Parathyroid adenoma (tissue), 2 donors: ENCODE measurements at regions not wholly inside any gene's neighbourhood (a gene's known extent, or its start where the extent isn't known, plus 50 kb on each side); places are given as distances from the start of the nearest gene placed in this dataset.
"Not testable (repeated sequence)": the region's sequence is repeated elsewhere in the genome, so short reads cannot be mapped to it uniquely, and the experiment has no call there.

ENCODE experiments used
- H2AFZ ChIP-seq: fragments of 300-600 bp; sonication (generic); one replicate; pipeline ENCODE4 v1.7.0; 2017; ENCODE audit warnings: antibody characterized with exemption, mild to moderate bottlenecking
- H3K27ac ChIP-seq: fragments of 300-600 bp; sonication (generic); one replicate; pipeline ENCODE4 v1.7.0; 2017
- H3K27me3 ChIP-seq: fragments of 300-600 bp; sonication (generic); one replicate; pipeline ENCODE4 v1.7.0; 2017; ENCODE audit warnings: low read length; ENCODE audit not compliant: control insufficient read depth, insufficient read depth
- H3K36me3 ChIP-seq: fragments of 300-600 bp; sonication (generic); one replicate; pipeline ENCODE4 v1.7.0; 2017; ENCODE audit warnings: low read length; ENCODE audit not compliant: control insufficient read depth, insufficient read depth
- H3K4me1 ChIP-seq: fragments of 300-600 bp; sonication (generic); one replicate; pipeline ENCODE4 v1.7.0; 2017; ENCODE audit warnings: control low read depth
- H3K4me2 ChIP-seq: fragments of 300-600 bp; sonication (generic); one replicate; pipeline ENCODE4 v1.7.0; 2017; ENCODE audit warnings: low read length
- H3K4me3 ChIP-seq: fragments of 300-600 bp; sonication (generic); one replicate; pipeline ENCODE4 v1.7.0; 2017; ENCODE audit warnings: low read depth, low read length
- H3K79me2 ChIP-seq: fragments of 300-600 bp; sonication (generic); one replicate; pipeline ENCODE4 v1.7.0; 2017; ENCODE audit warnings: control low read depth
- H3K9ac ChIP-seq: fragments of 300-600 bp; sonication (generic); one replicate; pipeline ENCODE4 v1.7.0; 2017; ENCODE audit warnings: mild to moderate bottlenecking
- H3K9me3 ChIP-seq: fragments of 300-600 bp; sonication (generic); one replicate; pipeline ENCODE4 v1.7.0; 2017; ENCODE audit warnings: low read length; ENCODE audit not compliant: control insufficient read depth
- TF ChIP-seq, protein P1 (sequence below): fragments of 300-600 bp; sonication (generic); IDR thresholded peaks from one replicate; pipeline ENCODE4 v1.7.0; 2017; ENCODE audit warnings: antibody characterized with exemption, mild to moderate bottlenecking
- donor health status: primary hyperparathyroidism.

GRCh38 chr2:49714454-49714853 is 560.1 kb upstream of the FSHR start:
- TF ChIP-seq, protein P1, sequence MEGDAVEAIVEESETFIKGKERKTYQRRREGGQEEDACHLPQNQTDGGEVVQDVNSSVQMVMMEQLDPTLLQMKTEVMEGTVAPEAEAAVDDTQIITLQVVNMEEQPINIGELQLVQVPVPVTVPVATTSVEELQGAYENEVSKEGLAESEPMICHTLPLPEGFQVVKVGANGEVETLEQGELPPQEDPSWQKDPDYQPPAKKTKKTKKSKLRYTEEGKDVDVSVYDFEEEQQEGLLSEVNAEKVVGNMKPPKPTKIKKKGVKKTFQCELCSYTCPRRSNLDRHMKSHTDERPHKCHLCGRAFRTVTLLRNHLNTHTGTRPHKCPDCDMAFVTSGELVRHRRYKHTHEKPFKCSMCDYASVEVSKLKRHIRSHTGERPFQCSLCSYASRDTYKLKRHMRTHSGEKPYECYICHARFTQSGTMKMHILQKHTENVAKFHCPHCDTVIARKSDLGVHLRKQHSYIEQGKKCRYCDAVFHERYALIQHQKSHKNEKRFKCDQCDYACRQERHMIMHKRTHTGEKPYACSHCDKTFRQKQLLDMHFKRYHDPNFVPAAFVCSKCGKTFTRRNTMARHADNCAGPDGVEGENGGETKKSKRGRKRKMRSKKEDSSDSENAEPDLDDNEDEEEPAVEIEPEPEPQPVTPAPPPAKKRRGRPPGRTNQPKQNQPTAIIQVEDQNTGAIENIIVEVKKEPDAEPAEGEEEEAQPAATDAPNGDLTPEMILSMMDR = no peak

DNA sequence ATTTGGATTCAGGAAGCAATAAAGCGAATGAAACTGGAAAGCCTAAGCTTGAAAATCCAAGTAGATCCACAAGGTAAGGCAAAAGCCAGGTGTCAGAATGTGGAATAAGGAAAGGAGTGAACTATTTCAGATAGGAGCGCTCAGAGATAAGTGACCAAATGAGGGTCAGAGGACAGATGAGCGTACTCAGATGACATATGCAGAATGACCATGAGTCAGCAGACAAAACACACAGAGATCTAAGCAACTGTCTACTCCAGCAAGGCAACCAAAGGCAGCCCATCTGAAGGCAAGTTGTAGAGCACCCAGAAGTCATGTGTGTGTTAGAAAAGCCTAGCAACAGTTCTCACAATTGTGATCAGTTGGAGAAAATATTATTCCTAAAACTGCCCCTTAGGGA is 548.4 kb upstream of the FSHR start:
- Histone ChIP-seq H3K9me3 (no peaks in the 10 kb centered on the region), H3K79me2 (no peaks in the 10 kb centered on the region), H3K9ac (no peak overlapping the region), H3K36me3 (no peaks in the 10 kb centered on the region), H3K27me3 (no peaks in the 10 kb centered on the region), H3K4me1 (no peaks in the 10 kb centered on the region), H3K4me3 (no peak overlapping the region), H2AFZ (no peak overlapping the region), H3K27ac (no peak overlapping the region), H3K4me2 (no peak overlapping the region)
- TF ChIP-seq, protein P1 = no peak

More at GRCh38 chr2:49714454-49714853, 560.1 kb upstream of the FSHR start:
- Histone ChIP-seq H3K27ac (no peak overlapping the region), H3K36me3 (no peaks in the 10 kb centered on the region), H3K9me3 (no peaks in the 10 kb centered on the region), H3K27me3 (no peaks in the 10 kb centered on the region), H3K4me2 (no peak overlapping the region), H3K4me3 (no peak overlapping the region), H3K79me2 (no peaks in the 10 kb centered on the region), H2AFZ (no peak overlapping the region), H3K9ac (no peak overlapping the region), H3K4me1 (no peaks in the 10 kb centered on the region)

DNA sequence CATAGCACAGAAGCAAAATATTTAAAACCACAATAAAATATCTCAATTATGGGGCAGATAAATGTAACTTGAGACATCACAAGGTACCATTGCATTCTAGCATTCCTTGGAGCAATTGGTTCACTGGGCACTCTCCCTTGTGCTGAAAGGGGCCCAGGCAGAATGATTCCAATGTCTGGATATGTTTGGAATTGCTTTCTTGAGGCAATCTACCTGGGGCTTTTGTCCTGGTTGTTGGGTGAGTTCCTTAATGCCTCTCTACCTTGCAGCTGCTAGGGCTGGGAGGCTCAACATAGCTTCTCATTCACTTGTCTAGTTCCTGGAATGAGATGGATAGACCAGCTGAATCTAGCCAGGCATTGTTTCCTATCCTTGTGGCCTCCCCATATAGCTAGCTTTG is 539.6 kb upstream of the FSHR start:
- no peak overlapping the region for H2AFZ ChIP-seq
- H3K27me3 ChIP-seq = no peaks in the 10 kb centered on the region
- H3K79me2 ChIP-seq = no peaks in the 10 kb centered on the region
- H3K27ac ChIP-seq = no peak overlapping the region
- H3K4me3 ChIP-seq = no peak overlapping the region
- no peak overlapping the region for H3K4me2 ChIP-seq
- TF ChIP-seq, protein P1 = no peak
- H3K4me1 ChIP-seq = no peaks in the 10 kb centered on the region
- H3K9ac ChIP-seq = no peak overlapping the region
- H3K9me3 ChIP-seq = no peaks in the 10 kb centered on the region
- H3K36me3 ChIP-seq = no peaks in the 10 kb centered on the region

DNA sequence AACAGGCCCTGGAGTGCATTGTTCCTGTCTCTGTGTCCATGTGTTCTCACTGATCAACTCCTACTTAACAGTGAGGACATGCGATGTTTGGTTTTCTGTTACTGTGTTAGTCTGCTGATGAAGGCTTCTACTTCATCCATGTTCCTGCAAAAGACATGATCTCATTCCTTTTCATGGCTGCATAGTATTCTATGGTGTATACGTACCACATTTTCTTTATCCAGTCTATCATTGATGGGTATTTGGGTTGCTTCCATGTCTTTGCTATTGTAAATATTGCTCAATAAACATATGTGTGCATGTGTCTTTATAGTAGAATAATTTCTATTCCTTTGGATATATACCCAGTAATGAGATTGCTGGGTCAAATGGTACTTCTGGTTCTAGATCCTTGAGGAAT is 537.7 kb upstream of the FSHR start:
- not testable (repeated sequence) for H3K4me1 ChIP-seq, H3K36me3 ChIP-seq, H3K4me2 ChIP-seq, H3K27me3 ChIP-seq, H2AFZ ChIP-seq, H3K9ac ChIP-seq, H3K9me3 ChIP-seq, H3K27ac ChIP-seq, H3K79me2 ChIP-seq, H3K4me3 ChIP-seq

DNA sequence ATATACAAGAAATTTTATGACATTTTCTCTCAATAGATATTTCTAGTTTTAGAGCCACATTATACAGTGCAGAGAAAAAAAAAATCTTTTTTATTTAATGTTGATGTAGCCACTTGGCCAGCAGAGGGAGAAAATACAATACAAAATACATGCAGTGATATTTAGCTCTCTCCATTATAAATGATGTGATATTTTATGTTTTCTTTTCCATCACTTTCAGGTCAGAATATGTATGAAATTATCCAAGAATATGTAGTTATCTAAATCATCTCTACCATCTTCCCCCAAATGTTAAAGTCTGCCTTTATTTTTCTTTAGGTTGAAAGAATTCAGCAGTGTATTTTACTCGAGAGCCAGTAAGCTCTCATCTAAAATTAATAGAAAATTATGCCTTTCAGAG is 533.6 kb upstream of the FSHR start:
- H3K9ac ChIP-seq = no peak overlapping the region
- H2AFZ ChIP-seq = no peak overlapping the region
- no peaks in the 10 kb centered on the region for H3K79me2 ChIP-seq
- no peak overlapping the region for H3K27ac ChIP-seq
- no peaks in the 10 kb centered on the region for H3K36me3 ChIP-seq
- no peaks in the 10 kb centered on the region for H3K4me1 ChIP-seq
- H3K4me3 ChIP-seq = no peak overlapping the region
- H3K4me2 ChIP-seq = no peak overlapping the region
- TF ChIP-seq, protein P1 = peak; percentile 15
- no peaks in the 10 kb centered on the region for H3K27me3 ChIP-seq
- H3K9me3 ChIP-seq = no peaks in the 10 kb centered on the region
